NCI-H2196 treated with DMSO at 0.1 percent for 48 hours (cell line): ENCODE measurements at regions not wholly inside any gene's neighbourhood (a gene's known extent, or its start where the extent isn't known, plus 50 kb on each side); places are given as distances from the start of the nearest gene placed in this dataset.
"Not testable (repeated sequence)": the region's sequence is repeated elsewhere in the genome, so short reads cannot be mapped to it uniquely, and the experiment has no call there.

Experiments
- DNase-seq: peaks from one replicate; lab custom pipeline; 2025; ENCODE audit not compliant: unreplicated experiment; lab: John Stamatoyannopoulos, UW

DNA sequence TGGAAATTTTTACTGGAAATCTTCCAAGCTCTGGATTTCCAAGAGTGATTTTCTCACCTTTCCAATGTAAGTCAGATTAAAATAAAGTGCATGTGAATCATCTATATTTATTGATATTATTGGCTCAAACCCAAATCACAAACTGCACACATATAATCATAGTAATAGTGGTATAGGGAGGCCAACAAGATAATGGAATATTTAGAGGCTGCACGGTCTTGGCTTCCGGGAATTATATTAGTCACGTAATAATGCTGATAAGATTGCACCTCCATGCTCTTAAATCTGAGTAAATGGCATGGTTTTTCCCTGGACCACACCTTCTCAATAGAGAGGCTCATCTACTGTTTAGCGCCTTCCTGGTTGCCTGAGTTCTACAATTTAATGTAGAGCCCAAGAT lies 567.1 kb upstream of the NR2F2 start:
- no peak for DNase-seq

DNA sequence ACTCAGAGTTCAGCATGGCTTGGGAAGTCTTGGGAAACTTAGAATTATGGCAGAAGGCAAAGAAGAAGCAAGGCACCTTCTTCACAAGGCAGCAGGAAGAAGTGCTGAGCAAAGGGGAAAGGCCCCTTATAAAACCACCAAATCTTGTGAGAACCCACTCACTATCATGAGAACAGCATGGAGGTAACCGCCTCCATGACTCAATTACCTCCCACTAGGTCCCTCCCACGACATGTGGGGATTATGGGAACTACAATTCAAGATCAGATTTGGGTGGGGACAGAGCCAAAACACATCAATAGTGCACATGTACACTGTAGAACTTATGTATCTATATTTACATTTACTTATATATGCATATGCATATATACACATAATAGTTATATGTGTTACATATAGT lies 565.3 kb upstream of the NR2F2 start:
- no peak for DNase-seq

DNA sequence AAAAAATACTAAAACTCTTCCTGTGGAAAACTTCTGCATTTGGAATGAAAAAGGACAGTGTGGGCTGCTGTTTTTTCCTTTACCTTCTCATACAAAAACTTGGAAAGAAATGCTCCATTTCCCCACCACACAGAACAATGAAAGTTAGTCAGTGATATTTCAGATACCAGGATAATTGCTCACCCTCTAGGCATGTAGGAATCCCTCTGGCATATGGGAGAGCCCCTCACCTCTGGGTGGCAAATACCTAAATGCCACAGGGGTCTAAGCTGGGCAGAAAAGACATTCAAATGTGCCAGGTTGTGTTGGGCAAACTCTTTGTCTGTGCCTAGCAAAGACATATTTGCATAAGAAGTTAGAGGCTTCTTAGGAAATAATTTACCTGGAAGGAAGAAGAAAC lies 560.3 kb upstream of the NR2F2 start:
- DNase-seq = no peak

DNA sequence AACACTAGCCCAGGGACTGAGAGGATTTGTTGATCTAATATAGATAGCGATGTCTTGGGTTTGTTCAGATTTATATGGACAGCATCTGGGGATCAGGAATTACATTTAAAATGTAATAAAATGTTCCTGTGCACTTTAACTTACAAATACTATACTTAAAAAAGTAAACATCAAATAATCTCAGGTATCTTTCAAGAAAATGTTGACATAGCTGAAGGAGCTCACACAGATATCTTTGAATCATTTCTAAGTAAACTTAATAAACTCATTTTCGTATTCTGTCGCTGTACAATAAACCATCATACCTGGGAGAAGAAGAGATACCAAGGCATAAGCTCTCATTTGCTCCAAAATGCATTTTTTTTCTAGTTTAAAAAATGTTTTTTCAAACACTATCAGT lies 557.5 kb upstream of the NR2F2 start:
- DNase-seq = no peak

- DNase-seq = no peak
These were observed 546.0 kb upstream of the NR2F2 start for GRCh38 chr15:95784508-95784907.

DNA sequence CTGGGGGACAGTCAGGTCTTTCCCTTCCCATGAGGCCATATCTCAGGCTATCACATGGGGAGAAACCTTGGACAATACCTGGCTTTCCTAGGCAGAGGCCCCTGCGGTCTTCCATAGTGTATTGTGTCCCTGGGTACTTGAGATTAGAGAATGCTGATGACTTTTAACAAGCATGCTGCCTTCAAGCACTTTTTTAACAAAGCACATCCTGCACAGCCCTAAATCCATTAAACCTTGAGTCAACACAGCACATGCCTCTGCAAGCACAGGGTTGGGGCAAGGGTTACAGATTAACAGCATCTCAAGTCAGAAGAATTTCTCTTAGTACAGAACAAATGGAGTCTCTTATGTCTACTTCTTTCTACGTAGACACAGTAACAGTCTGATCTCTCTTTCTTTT lies 545.2 kb upstream of the NR2F2 start:
- DNase-seq = not testable (repeated sequence)

GRCh38 chr15:95793231-95793630 lies 537.3 kb upstream of the NR2F2 start:
- DNase-seq = no peak

DNA sequence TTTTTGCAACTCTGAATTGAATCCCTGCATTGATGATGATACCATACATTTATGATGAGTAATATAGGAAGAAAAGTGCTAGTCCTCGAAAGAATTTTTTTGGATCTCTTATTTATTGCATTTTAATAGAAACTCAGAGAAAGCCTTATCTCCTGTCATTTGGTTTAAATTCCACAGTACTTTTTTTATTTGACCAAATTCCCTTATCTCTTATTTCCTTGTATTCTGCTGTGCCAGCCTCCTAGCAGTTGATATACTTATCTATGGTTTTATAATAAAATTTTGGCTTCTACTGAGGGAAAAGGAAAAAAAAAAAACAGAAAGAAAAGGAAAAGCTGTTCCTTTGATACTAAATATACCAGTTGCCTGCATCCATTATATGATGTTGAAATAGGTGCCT lies 535.1 kb upstream of the NR2F2 start:
- DNase-seq = no peak

DNA sequence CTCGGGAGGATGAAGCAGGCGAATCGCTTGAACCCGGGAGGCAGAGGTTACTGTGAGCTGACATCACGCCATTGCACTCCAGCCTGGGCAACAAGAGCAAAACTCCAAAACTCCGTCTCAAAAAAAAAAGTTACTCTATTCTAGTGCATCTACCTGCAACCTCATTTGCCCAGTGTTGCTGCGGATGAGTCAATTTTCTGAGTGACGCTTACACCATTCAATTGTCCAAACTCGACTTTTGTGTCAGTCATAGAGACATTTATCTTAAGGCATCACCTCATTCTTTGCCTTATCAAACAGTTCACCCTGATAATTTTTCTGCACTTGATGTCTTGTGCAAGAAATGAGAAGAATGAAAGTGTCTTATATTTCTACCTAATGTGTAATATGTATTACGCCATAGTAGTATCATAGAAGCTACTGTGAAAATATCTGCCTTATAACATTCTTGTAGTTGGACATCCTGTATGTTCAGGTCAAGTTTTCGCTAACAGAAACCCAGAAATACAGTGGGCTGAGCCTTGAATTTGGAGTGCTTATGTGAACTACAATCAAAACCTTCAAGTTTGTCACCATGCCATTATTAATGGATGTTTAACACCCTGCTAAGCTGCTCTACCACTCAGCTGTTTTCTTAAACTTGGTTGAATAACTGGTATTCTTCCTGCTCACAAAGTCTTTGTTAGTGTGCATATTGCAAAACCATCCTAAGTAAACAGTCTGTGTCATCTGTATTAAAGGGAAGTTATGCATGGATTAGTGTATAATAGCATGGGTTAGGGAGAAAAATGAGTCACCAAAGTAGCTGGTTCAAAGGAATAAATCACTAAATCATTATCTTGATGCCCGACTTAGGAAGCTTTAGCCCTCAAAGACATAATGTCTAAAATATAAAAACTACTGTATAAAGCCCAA lies 531.0 kb upstream of the NR2F2 start:
- no peak for DNase-seq

DNA sequence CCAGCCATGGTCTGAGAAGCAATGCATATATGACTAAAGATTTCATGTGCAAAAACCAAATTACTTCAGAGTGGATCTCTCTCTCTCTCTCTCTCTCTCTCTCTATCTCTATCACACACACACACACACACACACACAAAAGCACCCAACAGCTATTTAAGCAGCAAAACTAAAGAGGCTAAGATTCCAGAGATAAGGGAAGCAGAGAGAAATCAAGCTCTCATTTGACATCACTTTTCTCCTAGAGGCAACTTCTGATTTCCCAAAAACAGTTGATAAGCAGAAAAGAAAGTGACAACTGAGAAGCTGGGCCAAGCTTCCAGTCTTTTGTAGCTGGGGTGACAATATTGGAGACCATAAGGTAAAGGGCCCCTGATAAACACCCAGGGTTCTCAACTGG lies 526.0 kb upstream of the NR2F2 start:
- DNase-seq = no peak

- no peak for DNase-seq
These were observed 518.0 kb upstream of the NR2F2 start for GRCh38 chr15:95812491-95812890.

- DNase-seq = no peak
These were observed 515.6 kb upstream of the NR2F2 start for GRCh38 chr15:95814908-95815307.

DNA sequence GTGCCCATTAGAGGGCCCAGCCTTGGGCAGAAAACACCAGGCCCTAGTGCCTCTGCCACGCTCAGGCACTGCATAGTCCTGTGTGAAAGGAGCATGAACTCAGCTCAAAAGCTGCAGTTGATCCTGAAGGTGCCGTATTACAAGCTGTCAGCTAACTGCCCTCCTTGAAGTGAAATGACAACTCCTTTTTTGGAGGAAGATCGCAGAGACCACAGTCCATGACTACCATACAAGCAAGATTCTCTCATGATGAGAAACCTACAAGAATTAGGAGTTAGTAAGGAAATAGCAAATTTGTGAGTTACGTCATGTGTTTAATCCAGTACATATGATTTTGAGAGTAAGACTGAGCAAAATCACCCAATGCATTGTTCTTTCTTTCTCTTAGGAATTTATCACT lies 513.9 kb upstream of the NR2F2 start:
- no peak for DNase-seq

DNA sequence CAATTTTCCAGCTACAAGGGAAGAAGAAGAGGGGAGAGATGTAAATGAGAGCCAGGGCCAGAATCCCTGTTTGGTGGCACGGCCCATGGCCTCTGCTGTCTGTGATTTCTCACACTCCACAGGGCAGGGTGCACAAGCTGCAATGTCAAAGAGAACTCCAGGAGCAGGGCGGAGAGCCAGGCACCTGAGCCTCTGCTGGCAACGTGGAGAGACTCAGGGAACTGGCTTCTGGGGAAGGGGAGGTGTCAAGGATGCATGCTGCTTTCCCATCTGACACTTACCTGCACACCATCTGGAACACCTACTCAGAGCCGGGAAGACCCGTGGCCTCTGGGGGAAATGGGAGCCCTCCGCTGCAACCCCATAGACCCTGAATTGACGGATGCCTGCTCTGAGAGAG lies 507.5 kb upstream of the NR2F2 start:
- no peak for DNase-seq

- peak; percentile 35 for DNase-seq
These were observed 505.3 kb upstream of the NR2F2 start for GRCh38 chr15:95825208-95825607.

DNA sequence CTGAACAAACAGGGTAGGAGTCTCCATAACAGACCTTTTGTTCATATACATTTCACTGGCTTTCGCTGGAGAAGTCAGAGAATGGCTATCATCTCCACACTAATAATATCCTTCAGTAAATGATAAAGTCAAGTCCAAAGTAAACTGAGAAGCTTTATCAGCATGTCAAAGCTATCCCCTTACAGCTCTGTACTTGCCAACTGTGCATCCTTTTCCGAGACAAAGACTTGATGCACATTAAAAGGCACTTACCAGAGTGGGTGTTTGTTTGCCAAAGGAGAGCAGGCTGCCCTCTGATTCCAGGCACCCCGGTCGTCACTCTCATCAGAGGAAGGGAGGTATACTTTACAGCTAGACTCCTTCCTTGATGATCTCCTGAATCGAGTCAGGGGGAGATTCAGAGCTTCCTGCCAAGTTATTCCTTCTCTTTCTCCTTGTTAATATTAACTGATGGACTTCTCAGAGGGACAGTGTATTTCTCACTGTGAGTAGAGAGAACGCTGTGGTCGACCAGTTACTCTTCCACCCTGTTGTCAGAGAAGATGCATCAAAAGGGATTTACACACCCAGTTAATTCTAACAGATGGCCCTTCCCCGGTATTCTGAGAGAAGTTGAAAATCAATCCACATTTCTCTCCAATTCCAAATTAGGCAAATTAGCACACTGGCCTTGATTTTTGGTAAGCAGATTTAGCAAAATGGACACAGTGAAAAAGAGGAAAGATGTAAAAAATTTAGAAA lies 504.7 kb upstream of the NR2F2 start:
- peak; percentile 35 for DNase-seq

DNA sequence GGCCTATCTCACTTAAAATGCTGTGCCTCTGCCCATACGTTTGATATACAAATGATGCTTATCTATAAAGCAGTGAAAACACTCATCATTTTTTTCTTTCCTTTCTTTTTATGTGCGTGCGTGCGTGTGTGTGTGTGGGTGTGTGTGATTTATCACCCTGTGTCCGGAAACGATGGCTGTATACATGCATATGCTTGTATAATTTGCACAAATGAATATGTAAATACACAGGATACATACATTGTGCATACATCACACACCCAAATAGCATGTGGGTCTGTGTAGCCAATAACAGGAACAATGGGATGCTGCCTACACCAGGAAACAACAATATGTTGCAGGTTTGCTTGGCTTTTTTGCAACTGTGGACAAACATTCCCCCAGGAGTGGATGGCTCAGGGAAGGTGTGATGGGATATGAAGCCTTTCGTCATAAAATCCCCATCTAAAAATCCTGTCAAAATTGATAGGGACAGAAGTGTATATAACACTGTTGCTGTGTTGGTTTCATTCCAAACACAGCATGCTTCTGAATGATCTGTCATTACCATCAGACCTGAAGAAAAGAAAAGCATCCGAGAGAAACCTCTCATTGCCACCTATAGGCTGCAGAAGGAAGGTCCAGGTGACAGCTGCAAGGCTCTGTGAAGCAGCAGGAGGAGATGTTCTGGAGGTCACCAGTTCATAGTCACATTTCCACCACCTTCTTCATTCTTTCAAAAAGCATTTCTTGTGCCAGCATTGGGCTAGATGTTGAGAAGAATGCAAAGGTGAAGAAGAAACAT lies 503.9 kb upstream of the NR2F2 start:
- DNase-seq = no peak

DNA sequence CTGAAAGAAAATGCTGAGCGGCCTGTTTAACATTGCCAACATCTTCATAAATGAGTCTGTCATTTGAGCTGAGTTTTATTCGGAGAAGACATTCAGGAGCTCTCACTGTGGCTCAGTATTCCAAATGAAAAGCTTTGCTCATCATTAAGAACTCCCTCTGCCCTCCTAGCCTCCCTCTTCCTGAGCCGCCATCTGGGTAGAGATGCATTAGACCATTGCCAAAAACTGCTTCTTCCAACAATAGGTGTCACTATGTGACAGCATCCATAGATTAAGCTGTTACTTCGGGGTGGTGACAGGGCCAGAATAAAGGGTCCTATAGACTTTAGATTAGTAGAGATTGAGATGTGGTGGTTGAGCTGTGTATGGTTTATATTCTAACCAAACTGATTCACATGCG lies 501.4 kb upstream of the NR2F2 start:
- no peak for DNase-seq

DNA sequence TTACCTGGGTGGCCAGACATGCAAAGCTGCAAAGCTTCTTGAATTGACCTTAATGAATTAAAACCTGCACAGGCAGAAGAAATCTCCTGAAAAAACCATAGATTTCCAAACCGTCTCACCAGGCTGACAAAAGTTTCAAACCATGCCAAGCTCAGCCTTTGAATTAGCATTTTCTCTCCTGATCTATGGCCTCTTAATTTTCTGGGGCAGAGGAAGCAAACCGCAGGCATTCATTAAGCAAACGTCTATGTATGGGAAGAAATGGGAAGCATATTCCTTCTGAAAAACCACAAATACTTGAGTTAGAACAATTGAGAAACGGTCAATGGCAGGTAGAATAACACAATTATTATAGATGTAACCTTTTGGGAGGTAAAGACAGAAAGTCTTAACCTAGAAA lies 500.2 kb upstream of the NR2F2 start:
- DNase-seq = no peak

GRCh38 chr15:95832668-95833067 lies 497.8 kb upstream of the NR2F2 start:
- no peak for DNase-seq

GRCh38 chr15:95834028-95834804 lies 496.3 kb upstream of the NR2F2 start:
- DNase-seq = no peak
